KMS-11 (cell line): ENCODE measurements at regions not wholly inside any gene's neighbourhood (a gene's known extent, or its start where the extent isn't known, plus 50 kb on each side); places are given as distances from the start of the nearest gene placed in this dataset.
"Not testable (repeated sequence)": the region's sequence is repeated elsewhere in the genome, so short reads cannot be mapped to it uniquely, and the experiment has no call there.

Experiments
- H2AFZ ChIP-seq: fragments of 200-600 bp; sonication (generic); 2 replicates; pipeline ENCODE4 v1.6.1; 2016; ENCODE audit warnings: antibody characterized with exemption, mixed run types, low read depth
- H3K27ac ChIP-seq: fragments of 200-600 bp; sonication (generic); 2 replicates; pipeline ENCODE4 v1.6.1; 2016; ENCODE audit warnings: mild to moderate bottlenecking, mixed run types
- H3K27me3 ChIP-seq: fragments of 200-600 bp; sonication (generic); 2 replicates; pipeline ENCODE4 v1.6.1; 2017; ENCODE audit warnings: mild to moderate bottlenecking, low read depth, mixed run types, moderate library complexity; ENCODE audit not compliant: insufficient read depth
- H3K36me3 ChIP-seq: fragments of 200-600 bp; sonication (generic); 2 replicates; pipeline ENCODE4 v1.6.1; 2017; ENCODE audit warnings: mild to moderate bottlenecking, mixed run types; ENCODE audit not compliant: insufficient read depth
- H3K4me1 ChIP-seq: fragments of 200-600 bp; sonication (generic); 2 replicates; pipeline ENCODE4 v1.6.1; 2016; ENCODE audit warnings: mild to moderate bottlenecking, low read depth, mixed run types; ENCODE audit not compliant: poor library complexity, severe bottlenecking
- H3K4me2 ChIP-seq: fragments of 200-600 bp; sonication (generic); 2 replicates; pipeline ENCODE4 v1.7.0; 2016; ENCODE audit warnings: mild to moderate bottlenecking, mixed run types
- H3K4me3 ChIP-seq: fragments of 200-600 bp; sonication (generic); IDR thresholded peaks from 2 replicates; pipeline ENCODE4 v1.6.1; 2017; ENCODE audit warnings: low read depth, low read length, mixed read lengths; ENCODE audit not compliant: insufficient read depth
- H3K79me2 ChIP-seq: fragments of 200-600 bp; sonication (generic); 2 replicates; pipeline ENCODE4 v1.6.1; 2016; ENCODE audit warnings: low read depth, mixed run types; ENCODE audit not compliant: insufficient read depth
- H3K9ac ChIP-seq: fragments of 200-600 bp; sonication (generic); 2 replicates; pipeline ENCODE4 v1.6.1; 2016; ENCODE audit warnings: mild to moderate bottlenecking, mixed run types
- H4K20me1 ChIP-seq: fragments of 200-600 bp; sonication (generic); 2 replicates; pipeline ENCODE4 v1.6.1; 2016; ENCODE audit warnings: mild to moderate bottlenecking, mixed run types; ENCODE audit not compliant: insufficient read depth
- CTCF ChIP-seq: fragments of 200-600 bp; sonication (generic); conservative IDR thresholded peaks from 2 replicates; pipeline ENCODE4 v1.6.1; 2017; ENCODE audit warnings: low read depth, mild to moderate bottlenecking, antibody characterized with exemption, low read length, moderate library complexity, mixed read lengths

DNA sequence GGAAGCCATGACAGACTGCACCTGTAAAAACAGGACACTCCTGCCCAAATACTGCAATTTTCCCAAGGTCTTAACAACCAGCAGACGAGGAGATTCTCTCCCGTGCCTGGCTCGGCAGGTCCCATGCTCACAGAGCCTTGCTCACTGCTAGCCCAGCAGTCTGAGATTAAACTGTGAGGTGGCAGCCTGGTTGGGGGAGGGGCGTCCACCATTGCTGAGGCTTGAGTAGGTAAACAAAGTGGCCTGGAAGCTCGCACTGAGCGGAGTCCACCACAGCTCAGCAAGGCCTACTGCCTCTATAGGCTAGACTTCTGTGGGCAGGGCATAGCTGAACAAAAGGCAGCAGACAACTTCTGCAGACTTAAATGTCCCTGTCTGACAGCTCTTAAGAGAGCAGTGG is 80.3 kb downstream of the ANXA5 start:
- H3K4me2 ChIP-seq, H3K9ac ChIP-seq, H2AFZ ChIP-seq: not testable (repeated sequence)

GRCh38 chr4:121614101-121614500 is 82.7 kb downstream of the ANXA5 start:
- Histone ChIP-seq H4K20me1 (no peaks in the 10 kb centered on the region), H3K4me2 (no peak overlapping the region), H3K27me3 (no peaks in the 10 kb centered on the region), H3K9ac (no peak overlapping the region), H3K4me1 (no peaks in the 10 kb centered on the region), H3K36me3 (no peaks in the 10 kb centered on the region), H2AFZ (no peak overlapping the region), H3K4me3 (no peak overlapping the region), H3K27ac (no peak overlapping the region), H3K79me2 (no peaks in the 10 kb centered on the region)
- TF ChIP-seq CTCF, result no peak

More for the DNA sequence above, 80.3 kb downstream of the ANXA5 start:
- H3K27me3 ChIP-seq, H3K27ac ChIP-seq, H3K79me2 ChIP-seq, H3K4me3 ChIP-seq, H3K36me3 ChIP-seq, H4K20me1 ChIP-seq, H3K4me1 ChIP-seq: not testable (repeated sequence)

DNA sequence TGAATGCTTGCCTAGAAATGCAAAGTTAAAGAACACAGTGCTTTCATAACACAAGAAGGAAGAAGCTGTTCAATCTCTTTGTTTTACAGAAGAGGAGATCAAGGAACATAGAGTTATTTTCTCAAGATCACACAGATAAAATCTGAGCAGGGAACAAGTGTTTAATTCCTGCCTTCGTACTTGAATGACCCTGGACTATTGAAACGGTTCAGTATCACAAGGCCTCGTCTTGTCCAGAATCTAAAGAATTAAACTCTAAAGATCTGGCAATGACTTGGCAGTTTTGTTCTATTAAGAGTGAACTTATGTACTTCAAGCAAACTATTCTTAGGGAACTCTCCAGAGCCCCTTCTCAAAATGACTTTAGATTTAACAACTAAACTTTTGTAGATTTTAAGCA is 97.7 kb downstream of the ANXA5 start:
- Histone ChIP-seq H3K27me3 (no peaks in the 10 kb centered on the region), H3K27ac (no peak overlapping the region), H3K4me1 (peaks cover 22% of the 10 kb centered on the region), H3K36me3 (no peaks in the 10 kb centered on the region), H3K79me2 (no peaks in the 10 kb centered on the region), H2AFZ (no peak overlapping the region), H4K20me1 (no peaks in the 10 kb centered on the region), H3K9ac (no peak overlapping the region), H3K4me3 (no peak overlapping the region), H3K4me2 (no peak overlapping the region)
- TF ChIP-seq CTCF, result no peak

DNA sequence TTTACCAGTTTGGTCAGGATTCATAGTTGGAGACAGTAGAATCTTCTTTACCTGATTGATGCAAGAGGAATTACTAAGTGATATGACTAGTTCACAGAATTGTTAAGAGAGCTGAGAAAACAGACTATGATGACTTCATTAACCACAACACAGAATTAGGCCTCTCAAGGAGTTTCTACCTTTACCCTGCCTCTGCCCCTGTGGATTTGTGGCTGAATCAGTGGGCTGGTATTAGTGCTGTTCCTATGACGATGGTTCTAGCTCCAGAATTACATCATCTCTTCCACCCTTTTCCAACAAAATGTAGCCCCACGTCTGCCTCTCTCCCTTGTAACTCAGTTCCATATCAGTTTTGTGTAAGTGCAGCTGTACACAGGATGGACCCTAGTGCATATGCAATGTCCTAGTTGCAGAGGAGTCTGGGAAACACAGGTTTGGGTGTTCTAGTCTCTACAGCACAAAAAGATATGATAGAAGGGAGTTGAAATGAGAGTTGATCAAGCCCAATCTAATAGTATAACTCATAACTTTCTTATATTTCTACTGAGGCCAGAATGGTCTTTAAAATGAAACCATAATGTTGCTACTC is 99.3 kb downstream of the ANXA5 start:
- Histone ChIP-seq H3K27me3 (no peaks in the 10 kb centered on the region), H3K9ac (no peak overlapping the region), H3K4me2 (peak overlapping the region; percentile 11; the same call in 1 of the 2 replicates), H3K36me3 (no peaks in the 10 kb centered on the region), H3K4me1 (peaks cover 22% of the 10 kb centered on the region), H3K4me3 (no peak overlapping the region), H4K20me1 (no peaks in the 10 kb centered on the region), H3K79me2 (no peaks in the 10 kb centered on the region), H2AFZ (no peak overlapping the region), H3K27ac (no peak overlapping the region)
- no peak for TF ChIP-seq CTCF

DNA sequence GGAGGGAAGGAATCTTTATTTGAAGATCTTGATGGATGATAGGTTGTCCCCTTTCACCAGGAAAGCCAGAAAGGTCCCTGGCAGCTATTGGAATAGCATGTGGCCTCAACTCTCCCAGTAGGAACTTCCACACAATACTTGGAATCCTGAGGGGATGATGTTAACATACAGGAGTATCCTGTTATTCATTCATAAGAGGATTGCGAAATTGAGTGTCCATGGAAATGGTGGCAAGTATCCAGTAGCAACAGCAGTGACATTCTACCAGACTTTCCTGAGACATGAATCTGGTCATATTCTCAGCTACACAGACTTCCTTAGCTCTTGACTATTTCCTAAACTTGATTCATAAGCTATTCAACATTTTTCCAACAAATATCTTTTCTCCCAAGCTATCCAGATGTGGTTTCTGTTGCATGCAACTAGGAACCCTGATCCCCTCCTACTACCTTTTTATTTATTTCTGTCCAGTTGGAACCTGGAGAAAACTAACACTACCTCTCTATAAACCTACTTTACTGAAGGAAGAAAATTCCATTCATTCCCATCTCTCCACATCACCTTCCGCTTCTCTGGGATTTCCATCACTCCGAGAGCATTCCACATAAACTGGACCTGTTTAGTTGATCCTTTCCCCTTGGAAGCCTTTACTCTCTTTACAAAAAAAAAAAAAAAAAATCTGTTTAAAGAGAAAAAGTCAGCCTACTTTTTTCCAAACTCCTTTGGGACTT is 101.8 kb downstream of the ANXA5 start:
- TF ChIP-seq CTCF, result no peak
- peaks cover 22% of the 10 kb centered on the region for H3K4me1 ChIP-seq
- H3K27ac ChIP-seq, result no peak overlapping the region
- H3K4me3 ChIP-seq, result no peak overlapping the region
- H2AFZ ChIP-seq, result no peak overlapping the region
- no peaks in the 10 kb centered on the region for H4K20me1 ChIP-seq
- no peaks in the 10 kb centered on the region for H3K27me3 ChIP-seq
- no peak overlapping the region for H3K4me2 ChIP-seq
- no peaks in the 10 kb centered on the region for H3K36me3 ChIP-seq
- no peaks in the 10 kb centered on the region for H3K79me2 ChIP-seq
- no peak overlapping the region for H3K9ac ChIP-seq
